OCI-LY7 (cell line): ENCODE measurements at regions not wholly inside any gene's neighbourhood (a gene's known extent, or its start where the extent isn't known, plus 50 kb on each side); places are given as distances from the start of the nearest gene placed in this dataset.

Experiments
- BruUV-seq: library from RNA; stranded (reverse); fragments of 400-500 nt; replicated peaks from 2 replicates; lab custom pipeline; 2021; lab: Mats Ljungman, UMichigan
- CTCF ChIA-PET: fragments of 300-600 bp; sonication (Branson Sonifier 250); formaldehyde crosslinking; loops from one replicate; lab custom pipeline; 2022; ENCODE audit warnings: antibody characterized with exemption; ENCODE audit not compliant: unreplicated experiment; lab: Charles Lee
- POLR2A ChIA-PET: fragments of 300-600 bp; sonication (Branson Sonifier 250); formaldehyde crosslinking; loops from one replicate; lab custom pipeline; 2022; ENCODE audit warnings: antibody characterized with exemption; lab: Charles Lee
- DNase-seq: peaks from one replicate; pipeline ENCODE4 v3.0.0-alpha.2; 2015; ENCODE audit warnings: low spot score
- H2AFZ ChIP-seq: fragments of 200-600 bp; sonication (generic), shearing (Covaris generic); 2 replicates; pipeline ENCODE4 v1.6.1; 2014; ENCODE audit warnings: mild to moderate bottlenecking, antibody characterized with exemption, low read length, moderate library complexity
- H3K27ac ChIP-seq: fragments of 200-600 bp; sonication (generic); 2 replicates; pipeline ENCODE4 v1.5.1; 2014; ENCODE audit warnings: mixed run types, low read depth, mild to moderate bottlenecking, moderate library complexity, low read length, inconsistent platforms; ENCODE audit not compliant: poor library complexity, severe bottlenecking
- H3K36me3 ChIP-seq: fragments of 200-600 bp; sonication (generic); 2 replicates; pipeline ENCODE4 v1.6.1; 2014; ENCODE audit warnings: mild to moderate bottlenecking, antibody characterized with exemption, low read length, moderate library complexity, mixed read lengths; ENCODE audit not compliant: insufficient read depth
- H3K4me1 ChIP-seq: fragments of 200-600 bp; sonication (generic); 2 replicates; pipeline ENCODE4 v1.5.1; 2014; ENCODE audit warnings: mild to moderate bottlenecking, low read length; ENCODE audit not compliant: insufficient read depth, poor library complexity, severe bottlenecking
- H3K4me2 ChIP-seq: fragments of 200-600 bp; sonication (generic); 2 replicates; pipeline ENCODE4 v1.6.1; 2014; ENCODE audit warnings: mild to moderate bottlenecking, low read length
- H3K4me3 ChIP-seq: fragments of 200-600 bp; sonication (generic); 2 replicates; pipeline ENCODE4 v1.5.1; 2014; ENCODE audit warnings: mild to moderate bottlenecking, low read depth, low read length; ENCODE audit not compliant: poor library complexity, severe bottlenecking
- H3K79me2 ChIP-seq: fragments of 200-600 bp; sonication (generic); 2 replicates; pipeline ENCODE4 v1.6.1; 2016; ENCODE audit warnings: low read depth, mild to moderate bottlenecking, low read length, moderate library complexity, mixed read lengths; ENCODE audit not compliant: insufficient read depth
- H3K9me2 ChIP-seq: fragments of 200-600 bp; sonication (generic); 2 replicates; pipeline ENCODE4 v1.6.1; 2016; ENCODE audit warnings: mild to moderate bottlenecking, low read length, mixed read lengths; ENCODE audit not compliant: insufficient read depth
- H3K9me3 ChIP-seq: fragments of 200-600 bp; sonication (generic); 2 replicates; pipeline ENCODE4 v1.6.1; 2014; ENCODE audit warnings: mild to moderate bottlenecking, mixed run types, low read length, mixed read lengths
- H4K20me1 ChIP-seq: fragments of 200-600 bp; sonication (generic); 2 replicates; pipeline ENCODE4 v1.6.1; 2014; ENCODE audit warnings: mild to moderate bottlenecking, antibody characterized with exemption, low read length, moderate library complexity, mixed read lengths; ENCODE audit not compliant: insufficient read depth
- CTCF ChIP-seq: fragments of 200-600 bp; sonication (generic); conservative IDR thresholded peaks from 2 replicates; pipeline ENCODE4 v1.5.1; 2014; ENCODE audit warnings: mild to moderate bottlenecking, antibody characterized with exemption, low read length, moderate library complexity, mixed read lengths
- EZH2phosphoT487 ChIP-seq: fragments of 200-600 bp; sonication (generic); IDR thresholded peaks from 2 replicates; pipeline ENCODE4 v1.6.1; 2018; ENCODE audit warnings: low read depth, borderline replicate concordance, mild to moderate bottlenecking, mixed run types, antibody characterized with exemption, low read length, moderate library complexity, mixed read lengths
- intact Hi-C: fragments of 100-400 bp; cut with micrococcal nuclease; formaldehyde crosslinking; loops from one replicate; pipeline ENCODE4 v1.10.0; 2022; ENCODE audit not compliant: unreplicated experiment

GRCh38 chr4:135598151-135598550 is 1396.6 kb upstream of the PABPC4L start:
- no peak overlapping the region for H3K27ac ChIP-seq
- no peak overlapping the region for H2AFZ ChIP-seq
- TF ChIP-seq CTCF (no peak), EZH2phosphoT487 (no peak)
- no peak overlapping the region for H3K4me3 ChIP-seq
- no peak for DNase-seq
- H3K4me1 ChIP-seq: no peaks in the 10 kb centered on the region
- no peaks in the 10 kb centered on the region for H3K9me2 ChIP-seq
- ChIA-PET POLR2A (no interaction called here), CTCF (no interaction called here)
- no peaks in the 10 kb centered on the region for H3K36me3 ChIP-seq
- no peak overlapping the region for H3K4me2 ChIP-seq
- H3K79me2 ChIP-seq: no peaks in the 10 kb centered on the region
- H4K20me1 ChIP-seq: no peaks in the 10 kb centered on the region
- intact Hi-C loops: no loop called here
- no TSS peak for BruUV-seq
- no peaks in the 10 kb centered on the region for H3K9me3 ChIP-seq

DNA sequence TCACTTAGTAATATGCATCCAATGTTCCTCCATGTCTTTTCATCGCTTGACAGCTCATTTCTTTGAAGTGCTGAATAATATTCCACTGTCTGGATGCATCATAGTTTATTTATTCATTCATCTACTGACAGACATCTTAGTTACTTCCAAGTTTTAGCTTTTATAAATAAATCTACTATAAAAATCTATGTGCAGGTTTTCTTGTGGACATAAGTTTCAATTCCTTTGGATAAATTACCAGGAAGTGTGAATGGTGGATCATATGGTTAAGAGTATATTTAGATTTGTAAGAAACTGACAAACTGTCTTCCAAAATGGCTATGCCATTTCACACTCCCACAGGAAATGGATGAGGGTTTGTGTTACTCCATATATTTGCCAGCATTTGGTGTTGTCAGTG is 1392.9 kb upstream of the PABPC4L start:
- no TSS peak for BruUV-seq
- H3K4me3 ChIP-seq: no peak overlapping the region
- H3K36me3 ChIP-seq: no peaks in the 10 kb centered on the region
- H3K9me3 ChIP-seq: no peaks in the 10 kb centered on the region
- no peaks in the 10 kb centered on the region for H3K79me2 ChIP-seq
- intact Hi-C loops: no loop called here
- H3K4me1 ChIP-seq: no peaks in the 10 kb centered on the region
- CTCF ChIA-PET: no interaction called here
- DNase-seq: no peak
- TF ChIP-seq EZH2phosphoT487 (no peak), CTCF (no peak)
- H3K9me2 ChIP-seq: no peaks in the 10 kb centered on the region
- H4K20me1 ChIP-seq: no peaks in the 10 kb centered on the region
- H3K27ac ChIP-seq: no peak overlapping the region
- H2AFZ ChIP-seq: no peak overlapping the region
- no peak overlapping the region for H3K4me2 ChIP-seq
- POLR2A ChIA-PET: interaction anchor here (0.6 kb wide), 1 partner anchor 22 kb away, joined by 3 read pairs; no protein-coding TSS in a partner anchor

- no peak for TF ChIP-seq CTCF
- no peak for TF ChIP-seq EZH2phosphoT487
- H4K20me1 ChIP-seq: no peaks in the 10 kb centered on the region
- no peaks in the 10 kb centered on the region for H3K36me3 ChIP-seq
- H3K9me3 ChIP-seq: no peaks in the 10 kb centered on the region
- intact Hi-C loops: no loop called here
- no peak overlapping the region for H3K27ac ChIP-seq
- no peak overlapping the region for H3K4me2 ChIP-seq
- no peak for DNase-seq
- no peak overlapping the region for H2AFZ ChIP-seq
- H3K79me2 ChIP-seq: no peaks in the 10 kb centered on the region
- CTCF ChIA-PET: no interaction called here
- H3K9me2 ChIP-seq: no peaks in the 10 kb centered on the region
- POLR2A ChIA-PET: no interaction called here
- H3K4me1 ChIP-seq: no peaks in the 10 kb centered on the region
- H3K4me3 ChIP-seq: no peak overlapping the region
- no TSS peak for BruUV-seq
Observed at GRCh38 chr4:135575041-135575440, 1373.5 kb upstream of the PABPC4L start.
